GM23248 (cell line): ENCODE measurements at regions not wholly inside any gene's neighbourhood (a gene's known extent, or its start where the extent isn't known, plus 50 kb on each side); places are given as distances from the start of the nearest gene placed in this dataset.

Experiments
- EZH2 ChIP-seq: fragments of 200-600 bp; sonication (generic); IDR thresholded peaks from 2 replicates; pipeline ENCODE4 v1.6.1; 2018; ENCODE audit warnings: antibody characterized with exemption, mild to moderate bottlenecking; ENCODE audit not compliant: insufficient read depth, poor library complexity, severe bottlenecking
- EZH2phosphoT487 ChIP-seq: fragments of 200-600 bp; sonication (generic); IDR thresholded peaks from 2 replicates; pipeline ENCODE4 v1.6.1; 2018; ENCODE audit warnings: antibody characterized with exemption, moderate library complexity, mild to moderate bottlenecking, low read depth; ENCODE audit not compliant: insufficient read depth

DNA sequence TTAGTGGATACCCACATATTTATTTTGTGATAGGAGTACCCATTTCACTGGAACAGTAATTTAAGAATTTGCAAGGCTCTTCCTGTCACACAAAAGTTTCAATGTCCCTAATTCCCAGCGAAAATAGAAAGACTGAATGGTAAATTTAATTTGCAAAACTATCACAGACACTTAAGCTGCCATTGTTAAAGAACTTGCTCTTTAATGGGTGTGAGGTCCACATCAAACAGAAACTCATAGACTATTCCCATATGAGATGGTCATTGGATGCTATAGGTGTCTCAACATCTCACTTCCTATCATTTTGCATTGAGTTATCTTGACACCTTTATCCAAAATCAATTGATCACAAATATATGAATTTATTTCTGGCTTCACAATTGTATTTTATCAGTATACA lies 415.9 kb downstream of the GPAM start:
- no peak for TF ChIP-seq EZH2
- no peak for TF ChIP-seq EZH2phosphoT487
